PC-9 (cell line): ENCODE measurements at regions not wholly inside any gene's neighbourhood (a gene's known extent, or its start where the extent isn't known, plus 50 kb on each side); places are given as distances from the start of the nearest gene placed in this dataset.

Experiments used
- BruUV-seq: library from RNA; stranded (reverse); fragments of 400-500 nt; replicated peaks from 2 replicates; lab custom pipeline; 2021; lab: Mats Ljungman, UMichigan
- CTCF ChIA-PET: fragments of 300-600 bp; sonication (Branson Sonifier 250); formaldehyde crosslinking; loops from one replicate; lab custom pipeline; 2022; ENCODE audit warnings: antibody characterized with exemption; lab: Charles Lee
- POLR2A ChIA-PET: fragments of 300-600 bp; sonication (Branson Sonifier 250); formaldehyde crosslinking; loops from one replicate; lab custom pipeline; 2022; ENCODE audit warnings: antibody characterized with exemption; ENCODE audit not compliant: unreplicated experiment; lab: Charles Lee
- DNase-seq, 2 experiments: peaks; one replicate each; pipeline versions ENCODE4 v3.0.0 to v3.0.0-alpha.2; 2015 to 2022; ENCODE audit warnings: mixed read lengths in 1 of 2
- H2AFZ ChIP-seq: fragments of 200-600 bp; sonication (generic); 2 replicates; pipeline ENCODE4 v1.8.1; 2017; ENCODE audit warnings: antibody characterized with exemption
- H3F3A ChIP-seq: fragments of 200-600 bp; sonication (generic); 2 replicates; pipeline ENCODE4 v1.8.1; 2017; ENCODE audit warnings: antibody characterized with exemption, mild to moderate bottlenecking, low read depth; ENCODE audit not compliant: insufficient read depth
- H3K27ac ChIP-seq: fragments of 200-600 bp; sonication (generic); 2 replicates; pipeline ENCODE4 v1.6.1; 2016; ENCODE audit warnings: mixed run types
- H3K27me3 ChIP-seq: fragments of 200-600 bp; sonication (generic); 2 replicates; pipeline ENCODE4 v1.6.1; 2016; ENCODE audit warnings: low read depth, mixed run types; ENCODE audit not compliant: insufficient read depth
- H3K36me3 ChIP-seq: fragments of 200-600 bp; sonication (generic); 2 replicates; pipeline ENCODE4 v1.6.1; 2016; ENCODE audit warnings: low read depth, mixed run types
- H3K4me1 ChIP-seq: fragments of 200-600 bp; sonication (generic); replicated peaks from 2 replicates; pipeline ENCODE4 v1.6.1; 2016; ENCODE audit warnings: mixed run types; ENCODE audit not compliant: insufficient read depth
- H3K4me2 ChIP-seq: fragments of 200-600 bp; sonication (generic); 2 replicates; pipeline ENCODE4 v1.6.1; 2017; ENCODE audit warnings: mixed run types
- H3K4me3 ChIP-seq: fragments of 200-600 bp; sonication (generic); 2 replicates; pipeline ENCODE4 v1.6.1; 2016; ENCODE audit warnings: mixed run types
- H3K79me2 ChIP-seq: fragments of 200-600 bp; sonication (generic); 2 replicates; pipeline ENCODE4 v1.6.1; 2017; ENCODE audit warnings: low read depth, mixed run types
- H3K9me2 ChIP-seq: fragments of 200-600 bp; sonication (generic); 2 replicates; pipeline ENCODE4 v1.8.1; 2017; ENCODE audit warnings: mild to moderate bottlenecking; ENCODE audit not compliant: insufficient read depth
- H3K9me3 ChIP-seq: fragments of 200-600 bp; sonication (generic); 2 replicates; pipeline ENCODE4 v1.8.1; 2016; ENCODE audit warnings: low read depth; ENCODE audit not compliant: insufficient read depth
- H4K20me1 ChIP-seq: fragments of 200-600 bp; sonication (generic); 2 replicates; pipeline ENCODE4 v1.8.1; 2017; ENCODE audit not compliant: insufficient read depth
- EZH2 ChIP-seq: fragments of 200-600 bp; sonication (generic); IDR thresholded peaks from 2 replicates; pipeline ENCODE4 v1.8.0; 2017; ENCODE audit warnings: antibody characterized with exemption, low read depth
- intact Hi-C: fragments of 100-400 bp; cut with micrococcal nuclease; formaldehyde crosslinking; loops from one replicate; pipeline ENCODE4 v1.10.0; 2022; ENCODE audit not compliant: unreplicated experiment
- TF ChIP-seq, protein P1 (sequence below): fragments of 200-600 bp; sonication (generic); conservative IDR thresholded peaks from 2 replicates; pipeline ENCODE4 v1.6.1; 2017; ENCODE audit warnings: mixed run types, antibody characterized with exemption, mild to moderate bottlenecking, moderate library complexity

GRCh38 chr18:28960146-28960545, 783.2 kb upstream of the CDH2 start:
- POLR2A ChIA-PET = no interaction called here
- Histone ChIP-seq H3K4me1 (no peaks in the 10 kb centered on the region), H3K79me2 (no peaks in the 10 kb centered on the region), H3K4me3 (no peak overlapping the region), H3K9me2 (no peaks in the 10 kb centered on the region), H3K27me3 (no peaks in the 10 kb centered on the region), H3K4me2 (no peak overlapping the region), H3K36me3 (no peaks in the 10 kb centered on the region), H2AFZ (no peak overlapping the region), H4K20me1 (no peaks in the 10 kb centered on the region), H3K27ac (no peak overlapping the region), H3K9me3 (no peaks in the 10 kb centered on the region), H3F3A (no peaks in the 10 kb centered on the region)
- intact Hi-C loops = no loop called here
- DNase-seq = no peak
- TF ChIP-seq, protein P1, sequence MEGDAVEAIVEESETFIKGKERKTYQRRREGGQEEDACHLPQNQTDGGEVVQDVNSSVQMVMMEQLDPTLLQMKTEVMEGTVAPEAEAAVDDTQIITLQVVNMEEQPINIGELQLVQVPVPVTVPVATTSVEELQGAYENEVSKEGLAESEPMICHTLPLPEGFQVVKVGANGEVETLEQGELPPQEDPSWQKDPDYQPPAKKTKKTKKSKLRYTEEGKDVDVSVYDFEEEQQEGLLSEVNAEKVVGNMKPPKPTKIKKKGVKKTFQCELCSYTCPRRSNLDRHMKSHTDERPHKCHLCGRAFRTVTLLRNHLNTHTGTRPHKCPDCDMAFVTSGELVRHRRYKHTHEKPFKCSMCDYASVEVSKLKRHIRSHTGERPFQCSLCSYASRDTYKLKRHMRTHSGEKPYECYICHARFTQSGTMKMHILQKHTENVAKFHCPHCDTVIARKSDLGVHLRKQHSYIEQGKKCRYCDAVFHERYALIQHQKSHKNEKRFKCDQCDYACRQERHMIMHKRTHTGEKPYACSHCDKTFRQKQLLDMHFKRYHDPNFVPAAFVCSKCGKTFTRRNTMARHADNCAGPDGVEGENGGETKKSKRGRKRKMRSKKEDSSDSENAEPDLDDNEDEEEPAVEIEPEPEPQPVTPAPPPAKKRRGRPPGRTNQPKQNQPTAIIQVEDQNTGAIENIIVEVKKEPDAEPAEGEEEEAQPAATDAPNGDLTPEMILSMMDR = no peak
- no peak for TF ChIP-seq EZH2
- BruUV-seq = no TSS peak
- CTCF ChIA-PET = interaction anchor here (0.6 kb wide), 1 partner anchor 1275 kb away, joined by 3 read pairs; no protein-coding TSS in a partner anchor

DNA sequence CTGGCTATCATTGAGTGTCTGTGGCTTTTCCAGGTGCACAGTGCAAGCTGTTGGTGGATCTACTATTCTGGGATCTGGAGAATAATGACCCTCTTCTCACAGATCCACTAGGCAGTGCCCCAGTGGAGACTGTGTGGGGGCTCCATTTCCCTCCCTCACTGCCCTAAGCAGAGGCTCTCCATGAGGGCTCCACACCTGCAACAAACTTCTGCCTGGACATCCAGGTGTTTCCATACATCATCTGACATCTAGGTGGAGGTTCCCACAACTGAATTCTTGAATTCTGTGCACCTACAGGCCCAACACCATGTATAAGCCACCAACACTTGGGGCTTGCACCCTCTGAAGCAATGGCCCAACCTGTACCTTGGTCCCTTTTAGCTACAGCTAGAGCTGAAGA, 775.4 kb upstream of the CDH2 start:
- no peaks in the 10 kb centered on the region for H4K20me1 ChIP-seq
- ChIA-PET POLR2A (no interaction called here), CTCF (no interaction called here)
- no peak for TF ChIP-seq EZH2
- TF ChIP-seq, protein P1 = no peak
- BruUV-seq = no TSS peak
- no peaks in the 10 kb centered on the region for H3K4me1 ChIP-seq
- H3K27me3 ChIP-seq = no peaks in the 10 kb centered on the region
- no peaks in the 10 kb centered on the region for H3K36me3 ChIP-seq
- intact Hi-C loops = no loop called here
- H3K27ac ChIP-seq = no peak overlapping the region
- no peak for DNase-seq
- no peak overlapping the region for H2AFZ ChIP-seq
- no peak overlapping the region for H3K4me2 ChIP-seq
- no peaks in the 10 kb centered on the region for H3K9me3 ChIP-seq
- H3K9me2 ChIP-seq = no peaks in the 10 kb centered on the region
- no peaks in the 10 kb centered on the region for H3K79me2 ChIP-seq
- H3F3A ChIP-seq = no peaks in the 10 kb centered on the region
- H3K4me3 ChIP-seq = no peak overlapping the region

DNA sequence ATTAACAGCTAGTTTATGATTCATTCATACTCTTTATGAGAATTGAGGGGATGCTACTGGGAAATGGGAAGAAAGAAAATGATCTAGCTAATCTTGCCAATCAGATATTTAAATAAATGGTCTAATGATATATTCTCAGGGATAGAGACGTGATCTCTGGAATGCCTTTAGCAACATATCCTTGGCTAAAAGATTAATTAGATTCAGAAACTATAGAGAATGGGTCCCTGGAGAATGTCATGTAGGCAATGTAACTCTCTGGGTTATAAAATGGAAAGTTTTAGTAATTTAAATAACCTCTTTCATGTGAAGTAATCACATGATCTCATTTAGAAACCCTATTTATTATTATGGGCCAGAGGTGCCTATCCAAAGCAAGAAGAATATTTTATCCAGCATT, 771.0 kb upstream of the CDH2 start:
- H3K4me1 ChIP-seq = no peaks in the 10 kb centered on the region
- intact Hi-C loops = no loop called here
- H3K79me2 ChIP-seq = no peaks in the 10 kb centered on the region
- POLR2A ChIA-PET = no interaction called here
- no peaks in the 10 kb centered on the region for H3K36me3 ChIP-seq
- no peaks in the 10 kb centered on the region for H3K9me2 ChIP-seq
- H3K9me3 ChIP-seq = no peaks in the 10 kb centered on the region
- TF ChIP-seq EZH2 = no peak
- TF ChIP-seq, protein P1 = no peak
- no peaks in the 10 kb centered on the region for H3F3A ChIP-seq
- no peaks in the 10 kb centered on the region for H3K27me3 ChIP-seq
- H3K27ac ChIP-seq = no peak overlapping the region
- no peak overlapping the region for H3K4me3 ChIP-seq
- BruUV-seq = no TSS peak
- CTCF ChIA-PET = no interaction called here
- no peaks in the 10 kb centered on the region for H4K20me1 ChIP-seq
- H3K4me2 ChIP-seq = no peak overlapping the region
- H2AFZ ChIP-seq = no peak overlapping the region
- DNase-seq = no peak
